ENCODE measurements at regions not wholly inside any gene's neighbourhood (a gene's known extent, or its start where the extent isn't known, plus 50 kb on each side); places are given as distances from the start of the nearest gene placed in this dataset.
"Not testable (repeated sequence)": the region's sequence is repeated elsewhere in the genome, so short reads cannot be mapped to it uniquely, and the experiment has no call there.

- no peak for DNase-seq
Measured at GRCh38 chr1:193438312-193438711, 251.9 kb upstream of the B3GALT2 start.

DNA sequence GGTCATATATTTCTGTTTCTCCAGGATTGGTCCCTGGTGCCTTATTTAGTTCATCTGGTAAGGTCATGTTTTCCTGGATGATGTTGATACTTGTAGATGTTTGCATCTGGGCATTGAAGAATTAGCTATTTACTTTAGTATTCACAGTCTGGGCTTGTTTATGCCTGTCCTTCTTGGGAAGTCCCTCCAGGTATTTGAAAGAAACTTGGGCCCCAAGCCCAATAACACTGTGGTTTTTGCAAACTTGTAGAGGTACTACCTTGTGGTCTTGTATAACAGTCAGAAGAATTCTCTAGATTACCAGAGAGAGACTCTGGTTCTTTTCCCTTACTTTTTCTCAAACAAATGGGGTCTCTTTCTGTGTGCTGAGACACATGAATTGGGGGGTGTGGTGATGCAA, 251.4 kb upstream of the B3GALT2 start:
- no peak for DNase-seq

- not testable (repeated sequence) for DNase-seq
Measured at GRCh38 chr1:193437333-193437732, 250.9 kb upstream of the B3GALT2 start.

DNA sequence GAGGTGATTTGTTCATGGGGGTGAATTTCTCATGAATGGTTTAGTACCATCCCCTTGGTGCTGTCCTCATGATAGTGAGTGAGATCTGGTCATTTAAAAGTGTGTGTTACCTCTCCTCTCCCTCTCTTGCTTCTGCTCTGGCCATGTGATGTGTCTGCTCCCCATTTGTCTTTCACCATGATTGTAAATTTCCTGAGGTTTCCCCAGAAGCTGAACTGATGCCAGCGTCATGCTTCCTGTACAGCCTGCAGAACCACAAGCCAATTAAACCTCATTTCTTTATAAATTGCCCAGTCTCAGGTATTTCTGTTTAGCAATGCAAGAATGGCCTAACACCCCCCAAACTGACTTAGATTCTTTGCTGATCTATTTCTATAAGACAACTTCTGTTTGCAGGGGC, 249.4 kb upstream of the B3GALT2 start:
- no peak for DNase-seq

DNA sequence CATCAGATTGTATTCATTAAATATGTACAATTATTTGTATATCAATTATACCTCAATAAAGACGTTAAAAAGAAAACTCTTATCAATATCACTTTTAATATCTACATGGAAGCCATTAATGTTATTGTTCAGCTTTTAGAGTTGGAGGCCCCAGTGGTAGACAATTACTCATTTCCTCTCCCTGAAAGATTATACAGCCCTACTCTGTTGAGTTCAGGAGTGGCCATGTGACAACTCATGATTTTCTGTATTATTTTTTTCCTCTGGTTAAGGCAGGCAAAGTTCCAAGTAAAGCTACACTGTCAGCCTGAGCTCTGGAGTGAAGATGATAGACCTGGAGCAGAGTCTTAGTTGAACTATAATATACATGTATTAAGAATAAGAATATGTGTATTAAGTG, 247.9 kb upstream of the B3GALT2 start:
- DNase-seq: no peak

DNA sequence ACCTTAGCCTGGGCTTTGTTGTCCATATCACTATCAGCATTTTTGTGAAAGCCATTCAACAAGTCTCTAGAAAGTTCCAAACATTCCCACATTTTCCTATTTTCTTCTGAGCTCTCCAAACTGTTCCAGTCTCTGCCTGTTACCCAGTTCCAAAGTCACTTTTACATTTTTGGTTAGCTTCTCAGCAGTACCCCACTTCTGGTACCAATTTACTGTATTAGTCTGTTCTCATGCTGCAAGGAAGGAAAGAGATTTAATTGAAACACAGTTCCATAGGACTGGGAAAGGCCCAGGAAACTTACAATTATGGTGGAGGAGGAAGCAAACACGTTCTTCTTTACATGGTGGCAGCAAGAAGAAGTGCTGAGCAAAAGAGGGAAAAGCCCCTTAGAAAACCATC, 247.2 kb upstream of the B3GALT2 start:
- DNase-seq: no peak

GRCh38 chr1:193432979-193433587, 246.7 kb upstream of the B3GALT2 start:
- DNase-seq: no peak

- DNase-seq: no peak
Measured at GRCh38 chr1:193431265-193431977, 245.0 kb upstream of the B3GALT2 start.

DNA sequence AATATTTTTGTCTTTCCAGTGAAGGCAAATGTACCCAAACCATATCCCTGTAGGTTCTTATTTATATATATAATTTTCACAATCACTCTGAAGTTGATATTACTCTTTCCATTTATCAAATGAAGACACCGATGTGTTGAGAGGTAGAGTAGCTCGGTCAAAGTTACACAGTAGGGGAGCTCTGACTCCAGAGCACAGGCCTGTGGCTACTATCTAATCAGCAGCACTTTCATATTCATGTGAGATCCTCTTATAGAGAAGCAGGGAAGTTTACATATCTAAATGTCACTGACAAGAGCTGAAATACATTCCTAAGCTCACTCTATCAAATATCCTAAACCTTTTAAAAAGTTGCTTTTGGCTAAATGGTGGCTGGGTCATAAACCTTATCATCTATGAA, 241.1 kb upstream of the B3GALT2 start:
- DNase-seq: no peak

DNA sequence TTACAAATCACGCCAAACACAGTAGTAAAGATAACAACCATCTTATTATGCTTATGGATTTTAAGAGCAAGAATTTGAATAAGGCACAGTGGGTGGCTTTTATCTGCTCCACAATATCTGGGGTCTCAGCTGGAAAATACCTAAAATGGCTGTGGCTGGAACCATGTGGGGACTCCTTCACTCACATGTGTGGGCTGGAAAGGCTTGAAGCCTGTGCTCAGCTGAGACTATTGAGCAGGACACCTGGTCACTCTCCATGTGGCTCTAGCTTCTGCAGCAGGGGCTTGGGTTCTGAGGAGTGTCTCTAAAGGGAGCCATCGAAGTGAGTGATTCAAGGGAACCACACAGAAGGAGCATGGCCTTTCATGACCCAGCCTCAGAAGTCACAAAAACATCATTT, 239.6 kb upstream of the B3GALT2 start:
- no peak for DNase-seq

DNA sequence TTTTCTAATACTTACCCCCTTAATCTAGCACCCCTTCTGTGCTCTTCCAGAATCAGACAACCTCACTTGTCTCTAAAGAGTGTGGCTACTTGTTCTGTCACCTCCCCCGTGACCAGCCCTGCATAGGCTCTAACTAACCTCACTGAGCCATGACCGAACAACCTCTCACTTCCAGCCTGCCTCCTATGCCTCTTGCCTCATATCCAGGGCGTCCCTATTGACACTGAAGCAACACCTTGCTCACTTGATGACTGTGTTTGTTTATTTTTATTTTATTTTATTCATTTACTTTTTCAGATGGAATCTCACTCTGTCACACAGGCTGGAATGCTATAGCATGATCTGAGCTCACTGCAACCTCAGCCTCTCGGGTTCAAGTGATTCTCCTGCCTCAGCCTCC, 235.1 kb upstream of the B3GALT2 start:
- no peak for DNase-seq

GRCh38 chr1:193419295-193419694, 232.9 kb upstream of the B3GALT2 start:
- no peak for DNase-seq

DNA sequence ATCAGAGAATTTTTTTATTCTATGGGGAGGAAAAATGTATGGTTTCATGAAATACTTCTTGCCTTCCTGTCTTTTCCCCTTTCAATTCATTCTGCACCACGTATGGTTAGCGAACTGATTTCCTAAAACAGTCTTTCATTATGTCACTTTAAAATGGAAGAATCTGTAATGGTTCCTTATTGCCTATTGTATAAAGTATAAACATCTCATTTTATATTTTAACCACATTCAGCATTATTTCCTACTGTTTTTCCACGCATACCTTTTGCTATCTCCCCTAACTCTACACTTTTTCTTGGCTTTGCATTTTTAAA, 232.3 kb upstream of the B3GALT2 start:
- no peak for DNase-seq

DNA sequence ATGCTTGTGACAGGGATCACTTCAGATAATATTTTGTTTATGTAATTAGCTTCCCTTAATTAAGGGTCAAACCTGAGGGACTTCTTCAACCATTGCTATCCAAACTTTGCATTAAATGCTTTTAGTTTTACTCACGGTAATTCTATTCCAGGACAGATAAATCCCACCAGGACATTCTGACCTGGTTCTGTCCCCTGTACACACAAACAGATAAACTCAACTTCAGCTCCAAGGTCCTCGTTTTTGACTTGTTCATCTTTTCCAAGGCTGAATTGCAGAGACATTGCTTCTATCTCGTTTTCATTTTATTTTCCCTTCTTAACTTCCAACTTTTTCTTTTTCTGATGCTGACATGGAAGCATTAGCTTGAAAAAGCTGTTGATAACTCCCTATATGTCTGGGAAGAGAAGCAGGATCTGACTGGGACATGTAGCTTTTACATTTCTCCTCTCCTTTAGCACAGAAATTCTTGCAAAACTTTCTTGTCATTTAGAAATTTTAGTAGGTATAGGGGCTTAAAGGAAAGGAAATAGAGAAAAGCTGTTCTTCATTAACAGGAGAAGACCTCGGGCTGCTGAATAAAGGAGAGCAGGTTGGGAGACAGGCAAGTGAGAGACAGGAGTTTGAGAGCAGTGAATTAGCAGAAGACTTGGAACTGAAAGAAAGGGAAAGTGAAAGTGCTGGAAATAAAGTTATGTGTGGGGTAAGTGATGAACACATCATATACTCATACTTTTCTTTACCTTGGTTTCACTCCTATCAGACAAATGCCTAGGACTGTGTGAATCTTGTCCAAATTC, 231.7 kb upstream of the B3GALT2 start:
- DNase-seq: no peak

- DNase-seq: no peak
Measured at GRCh38 chr1:193417403-193417802, 231.0 kb upstream of the B3GALT2 start.

DNA sequence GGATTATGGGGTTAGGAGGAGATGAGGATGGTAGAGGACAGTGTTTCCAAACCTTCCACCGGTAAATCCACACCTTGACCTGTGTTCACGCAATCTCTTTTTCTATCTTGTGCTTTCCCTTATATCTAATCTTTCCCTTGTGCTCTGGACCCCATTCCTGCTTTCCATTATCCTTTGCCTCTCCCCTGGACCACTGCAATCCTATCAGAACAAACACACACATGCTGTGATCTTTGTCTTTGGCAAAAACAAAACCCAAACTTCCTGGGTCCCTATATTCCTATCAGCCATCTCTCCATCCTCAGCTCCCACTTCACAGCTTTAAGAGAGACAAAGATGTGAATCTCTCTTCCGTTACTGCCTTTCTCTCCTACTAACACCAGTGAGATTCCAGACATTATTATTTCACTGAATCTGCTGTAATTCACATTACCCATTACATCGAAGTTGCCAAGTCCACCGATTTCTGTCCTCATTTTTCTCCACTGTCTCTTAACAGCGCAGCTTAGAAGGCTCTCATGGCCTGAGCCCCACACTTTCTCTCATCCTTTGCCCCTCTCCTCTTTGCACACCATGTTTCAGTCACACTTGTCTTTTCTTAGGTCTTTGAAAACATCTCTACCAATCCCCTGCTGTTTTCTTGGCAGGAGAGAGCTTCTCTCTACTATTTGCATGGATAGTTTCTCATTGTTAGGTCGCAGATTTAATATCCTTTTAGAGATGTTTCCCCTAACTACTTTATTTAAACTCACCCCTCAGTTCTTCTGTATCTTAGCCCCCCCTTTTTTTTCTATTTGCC, 230.0 kb upstream of the B3GALT2 start:
- DNase-seq: no peak

DNA sequence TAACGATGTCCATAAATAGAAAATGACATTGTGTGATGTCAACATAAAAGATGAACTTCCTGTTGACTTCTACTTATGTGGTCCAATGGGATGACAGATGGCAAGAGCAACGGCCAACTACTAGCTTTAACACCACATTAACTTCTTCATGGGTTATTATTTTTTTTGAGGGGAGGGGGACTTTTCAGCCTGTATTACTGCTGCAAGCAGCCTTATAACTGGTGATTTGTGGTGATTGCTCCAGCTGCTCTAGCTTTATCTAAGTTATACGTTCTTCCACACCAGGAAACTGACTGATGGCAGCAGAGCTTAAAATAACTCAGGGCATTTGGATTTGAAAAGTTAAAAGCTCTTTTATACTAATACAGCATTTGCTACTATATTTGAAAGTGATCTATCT, 228.8 kb upstream of the B3GALT2 start:
- no peak for DNase-seq

DNA sequence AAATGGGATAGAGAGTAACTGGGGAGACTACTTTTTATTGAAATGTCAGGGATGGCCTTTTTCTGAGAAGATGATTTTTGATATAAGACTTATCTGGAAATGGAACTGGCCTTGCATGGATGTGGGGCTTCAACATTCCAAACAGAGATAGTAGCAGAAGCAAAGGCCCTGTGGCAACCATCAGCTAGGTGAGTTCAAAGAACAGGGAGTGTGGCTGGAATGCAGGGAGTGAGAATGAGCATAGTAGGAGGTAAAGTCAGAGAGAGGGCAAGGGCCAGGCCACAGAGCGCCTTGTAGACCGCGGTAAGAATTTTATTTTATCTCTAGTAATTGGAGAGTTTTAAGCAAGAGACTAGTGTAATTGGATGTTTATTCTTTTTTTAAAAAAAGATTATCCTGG, 227.0 kb upstream of the B3GALT2 start:
- no peak for DNase-seq

- no peak for DNase-seq
Measured at GRCh38 chr1:193412748-193413147, 226.3 kb upstream of the B3GALT2 start.

GRCh38 chr1:193411714-193412113, 225.3 kb upstream of the B3GALT2 start:
- DNase-seq: no peak

GRCh38 chr1:193411215-193411614, 224.8 kb upstream of the B3GALT2 start:
- DNase-seq: no peak

DNA sequence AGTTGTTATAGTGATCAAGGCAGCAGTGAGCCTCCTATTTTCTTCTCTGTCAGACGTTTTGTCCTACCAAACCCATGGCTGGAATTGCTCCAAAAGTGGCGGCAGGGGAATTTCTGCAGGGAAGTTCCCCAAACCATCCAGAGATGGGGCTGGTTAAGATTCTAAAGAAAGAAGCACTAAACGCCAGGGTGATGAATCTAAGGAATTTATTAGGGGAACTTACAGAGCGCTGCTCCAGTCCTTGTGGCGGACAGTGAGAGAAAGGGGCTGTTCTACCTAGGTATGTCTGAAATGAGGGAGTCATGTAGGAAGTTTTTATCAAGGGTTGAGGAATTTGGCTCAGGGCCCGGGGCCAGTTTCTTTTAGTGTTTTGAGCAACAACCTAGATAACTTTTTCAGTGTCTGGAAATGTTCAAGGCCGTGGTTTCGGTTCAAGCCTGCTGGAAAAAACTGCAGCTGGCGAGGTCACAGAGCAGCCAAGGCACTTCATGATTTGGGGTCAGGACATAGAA, 222.4 kb upstream of the B3GALT2 start:
- no peak for DNase-seq

- DNase-seq: no peak
Measured at GRCh38 chr1:193406901-193407300, 220.5 kb upstream of the B3GALT2 start.
